K562 (cell line): ENCODE measurements at regions not wholly inside any gene's neighbourhood (a gene's known extent, or its start where the extent isn't known, plus 50 kb on each side); places are given as distances from the start of the nearest gene placed in this dataset.
"Not testable (repeated sequence)": the region's sequence is repeated elsewhere in the genome, so short reads cannot be mapped to it uniquely, and the experiment has no call there.

Experiments used
- ATAC-seq: fragments of 200-7000 bp; cut with Tn5 transposase; 3 replicates; pipeline ENCODE4 v1.9.1; 2020; ENCODE audit warnings: moderate library complexity
- BruUV-seq: library from RNA; stranded (reverse); fragments of 400-500 nt; replicated peaks from 2 replicates; lab custom pipeline; 2021; lab: Mats Ljungman, UMichigan
- CTCF ChIA-PET: fragments of 300-600 bp; formaldehyde crosslinking; extraction: SDS; loops from one replicate; lab custom pipeline; 2021; ENCODE audit warnings: low intra/inter-chr PET ratio; lab: Yijun Ruan, JAX
- POLR2A ChIA-PET: fragments of 300-600, 350-650 bp; sonication (Branson Sonifier 250); formaldehyde crosslinking; extraction: SDS; loops from one replicate; lab custom pipeline; 2021; ENCODE audit warnings: antibody characterized with exemption, inconsistent platforms; lab: Yijun Ruan, JAX
- DNase-seq, 4 experiments: peaks; one replicate each; pipeline versions ENCODE4 v3.0.0 to v3.0.0-alpha.2; 2011 to 2018; ENCODE audit warnings: low spot score in 3 of 4, mixed read lengths in 3 of 4; ENCODE audit errors: extremely low read depth in 1 of 4
- FAIRE-seq: peaks from 2 replicates; lab custom pipeline; 2011; peaks lifted over from hg19 to GRCh38; lab: Jason Lieb, UNC
- H2AFZ ChIP-seq: 2 replicates; pipeline ENCODE4 v1.6.0; 2011; ENCODE audit warnings: low read depth, low read length, control low read depth, inconsistent platforms
- H3K27ac ChIP-seq: fragments of 200-600 bp; 3 replicates; pipeline ENCODE4 v1.8.0; 2011; ENCODE audit warnings: low read depth, mild to moderate bottlenecking, control low read depth, inconsistent platforms, low read length, moderate library complexity, mixed read lengths; ENCODE audit errors: extremely low read depth
- H3K27me3 ChIP-seq, 2 experiments: fragments of 300-600 bp in 1 of 2; 2 replicates in 1 of 2; 3 replicates in 1 of 2; pipeline versions ENCODE4 v1.6.0 to v1.8.0; 2011; ENCODE audit warnings: inconsistent platforms in 2 of 2, low read length in 2 of 2, mild to moderate bottlenecking in 1 of 2, mixed read lengths in 1 of 2, moderate library complexity in 1 of 2; ENCODE audit not compliant: control insufficient read depth in 2 of 2, insufficient read depth in 2 of 2
- H3K36me3 ChIP-seq: fragments of 300-600 bp; 3 replicates; pipeline ENCODE4 v1.8.0; 2011; ENCODE audit warnings: mild to moderate bottlenecking, low read length, inconsistent platforms; ENCODE audit not compliant: control insufficient read depth, insufficient read depth
- H3K4me1 ChIP-seq, 2 experiments: fragments of 200-600 bp in 1 of 2; replicated peaks in 1 of 2; 2 replicates in 1 of 2; 3 replicates in 1 of 2; pipeline versions ENCODE4 v1.5.1 to v1.8.0; 2011; ENCODE audit warnings: inconsistent platforms in 2 of 2, low read length in 2 of 2, mild to moderate bottlenecking in 1 of 2, mixed read lengths in 1 of 2, moderate library complexity in 1 of 2; ENCODE audit not compliant: control insufficient read depth in 2 of 2, insufficient read depth in 2 of 2
- H3K4me2 ChIP-seq: 2 replicates; pipeline ENCODE4 v1.6.1; 2011; ENCODE audit warnings: low read length, control low read depth, inconsistent platforms, mixed read lengths; ENCODE audit not compliant: insufficient read depth
- H3K4me3 ChIP-seq: fragments of 200-600 bp; sonication (generic), shearing (Covaris generic); 2 replicates; pipeline ENCODE4 v1.5.1; 2016; ENCODE audit warnings: control low read depth, inconsistent platforms
- H3K79me2 ChIP-seq: fragments of 200-600 bp; 3 replicates; pipeline ENCODE4 v1.8.0; 2011; ENCODE audit warnings: low read length, inconsistent platforms; ENCODE audit not compliant: control insufficient read depth, insufficient read depth
- H3K9ac ChIP-seq, 2 experiments: 2 replicates each; pipeline versions ENCODE4 v1.6.0 to v1.6.1; 2011; ENCODE audit warnings: low read depth in 2 of 2, low read length in 2 of 2, control low read depth in 1 of 2, inconsistent platforms in 1 of 2, mild to moderate bottlenecking in 1 of 2, mixed read lengths in 1 of 2; ENCODE audit not compliant: insufficient read depth in 1 of 2
- H3K9me1 ChIP-seq: one replicate; pipeline ENCODE4 v1.6.0; 2011; ENCODE audit warnings: inconsistent platforms, mild to moderate bottlenecking, low read length, moderate library complexity; ENCODE audit not compliant: control insufficient read depth, insufficient read depth
- H3K9me3 ChIP-seq: replicated peaks from 2 replicates; pipeline ENCODE4 v1.5.1; 2011; ENCODE audit warnings: low read depth, low read length, inconsistent platforms; ENCODE audit not compliant: control insufficient read depth, insufficient read depth
- H4K20me1 ChIP-seq: replicated peaks from 2 replicates; pipeline ENCODE4 v1.6.1; 2011; ENCODE audit warnings: low read length, inconsistent platforms, mixed read lengths; ENCODE audit not compliant: control insufficient read depth, insufficient read depth
- MED1 ChIP-seq: sonication (generic); formaldehyde crosslinking; IDR thresholded peaks from 2 replicates; pipeline ENCODE4 v1.8.1; 2023; ENCODE audit warnings: missing genetic modification reagents, borderline replicate concordance
- NEUROD1 ChIP-seq: fragments of 150-350 bp; IDR thresholded peaks from 2 replicates; pipeline ENCODE4 v1.6.1; 2014; ENCODE audit warnings: borderline replicate concordance, low read length, low read depth; ENCODE audit not compliant: partially characterized antibody
- ZNF24 ChIP-seq: fragments of 450-650 bp; IDR thresholded peaks from 2 replicates; pipeline ENCODE4 v1.6.1; 2016
- ZNF707 ChIP-seq: fragments of 250-450 bp; sonication (Bioruptor Pico); conservative IDR thresholded peaks from 2 replicates; pipeline ENCODE4 v1.8.0; 2022; ENCODE audit warnings: inconsistent platforms, mild to moderate bottlenecking, moderate library complexity
- WGBS: fragments of 100-300 bp; shearing (Covaris generic); methylation state at CpG from one replicate; pipeline ENCODE4 v1.1.6; 2016; ENCODE audit warnings: low coverage, mixed read lengths; ENCODE audit not compliant: insufficient coverage; ENCODE audit errors: missing lambda C conversion rate; 5-methylcytosine and 5-hydroxymethylcytosine counted together
- in situ Hi-C: fragments of 300-500 bp; cut with MboI; formaldehyde crosslinking; loops from 4 replicates; pipeline ENCODE4 v1.15.0; 2018; ENCODE audit warnings: inconsistent platforms, mixed read lengths
- intact Hi-C: fragments of 100-400 bp; cut with micrococcal nuclease; formaldehyde crosslinking; loops from 2 replicates; pipeline ENCODE4 v1.14.2; 2022
- TF ChIP-seq, protein P1 (sequence below), 2 experiments: IDR thresholded peaks in 1 of 2; conservative IDR thresholded peaks in 1 of 2; 2 replicates each; pipeline ENCODE4 v1.6.1; 2016; ENCODE audit warnings: low read depth in 2 of 2, mild to moderate bottlenecking in 1 of 2, missing compliant biosample characterization in 1 of 2, missing genetic modification characterization in 1 of 2, moderate library complexity in 1 of 2

DNA sequence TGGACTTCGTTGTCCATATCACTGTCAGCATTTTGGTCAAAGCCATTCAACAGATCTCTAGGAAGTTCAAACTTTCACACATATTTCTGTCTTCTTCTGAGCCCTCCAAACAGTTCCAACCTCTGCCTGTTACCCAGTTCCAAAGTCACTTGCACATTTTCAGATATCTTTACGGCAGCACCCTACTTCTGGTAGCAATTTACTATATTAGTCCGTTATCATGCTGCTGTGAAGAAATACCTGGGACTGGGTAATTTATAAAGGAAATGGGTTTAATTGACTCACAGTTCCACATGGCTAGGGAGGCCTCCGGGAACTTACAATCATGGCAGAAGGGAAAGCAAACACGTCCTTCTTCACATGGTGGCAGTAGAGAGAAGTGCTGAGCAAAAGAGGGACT is 60.6 kb upstream of the HGFAC start:
- H3K9ac ChIP-seq, BruUV-seq, in situ Hi-C loops: not testable (repeated sequence)

DNA sequence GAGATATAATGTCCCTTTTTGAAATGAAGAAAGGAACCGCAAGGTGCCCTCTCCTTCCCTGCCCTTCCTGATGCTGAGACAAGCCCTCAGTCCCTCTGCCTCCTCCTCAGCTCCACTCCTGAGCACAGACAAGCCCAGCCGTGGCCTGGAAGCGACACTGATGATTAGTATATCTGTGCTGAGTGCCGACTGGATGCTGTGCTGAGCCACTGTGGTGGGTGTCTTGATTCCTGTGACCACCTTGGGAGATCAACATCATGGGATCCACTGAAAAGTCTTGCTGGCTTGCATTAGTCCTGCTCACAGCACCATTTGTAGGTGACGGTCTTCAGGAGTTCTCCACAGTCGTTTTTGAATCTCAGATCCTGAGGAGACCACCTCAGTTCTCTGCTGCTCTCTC is 59.5 kb upstream of the HGFAC start:
- WGBS = 10% methylated on average over 6 of the region's 6 CpGs
- H3K9ac ChIP-seq = no peak overlapping the region
- peaks cover 0 to 18% of the 10 kb centered on the region in 2 experiments; a peak in 2 of 5 replicates for H3K4me1 ChIP-seq
- H3K27me3 ChIP-seq = peaks cover 26 to 42% of the 10 kb centered on the region in 2 experiments
- peaks cover 4% of the 10 kb centered on the region for H3K9me3 ChIP-seq
- H3K4me3 ChIP-seq = no peak overlapping the region
- FAIRE-seq (no peak), ATAC-seq (no peak), DNase-seq (no peak)
- TF ChIP-seq MED1 (CRISPR knock-in tag) = no peak
- TF ChIP-seq ZNF24 = no peak
- no peak for TF ChIP-seq NEUROD1
- TF ChIP-seq, protein P1, sequence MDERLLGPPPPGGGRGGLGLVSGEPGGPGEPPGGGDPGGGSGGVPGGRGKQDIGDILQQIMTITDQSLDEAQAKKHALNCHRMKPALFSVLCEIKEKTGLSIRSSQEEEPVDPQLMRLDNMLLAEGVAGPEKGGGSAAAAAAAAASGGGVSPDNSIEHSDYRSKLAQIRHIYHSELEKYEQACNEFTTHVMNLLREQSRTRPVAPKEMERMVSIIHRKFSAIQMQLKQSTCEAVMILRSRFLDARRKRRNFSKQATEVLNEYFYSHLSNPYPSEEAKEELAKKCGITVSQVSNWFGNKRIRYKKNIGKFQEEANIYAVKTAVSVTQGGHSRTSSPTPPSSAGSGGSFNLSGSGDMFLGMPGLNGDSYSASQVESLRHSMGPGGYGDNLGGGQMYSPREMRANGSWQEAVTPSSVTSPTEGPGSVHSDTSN (CRISPR knock-in tag; IDR thresholded peaks at IDR 0.05; ENCODE audit: low read depth) = no peak
- TF ChIP-seq, protein P1 (tag; conservative IDR thresholded peaks at IDR 0.05; ENCODE audit: low read depth) = no peak
- ChIA-PET POLR2A (no interaction called here), CTCF (no interaction called here)
- no peaks in the 10 kb centered on the region; the same call in 1 of the 2 replicates for H4K20me1 ChIP-seq
- no peaks in the 10 kb centered on the region for H3K9me1 ChIP-seq
- BruUV-seq = no TSS peak
- no peaks in the 10 kb centered on the region for H3K36me3 ChIP-seq
- H2AFZ ChIP-seq = no peak overlapping the region
- no peak overlapping the region for H3K4me2 ChIP-seq
- in situ Hi-C loops = no loop called here
- no peak overlapping the region for H3K27ac ChIP-seq
- H3K79me2 ChIP-seq = no peaks in the 10 kb centered on the region
- intact Hi-C loops = no loop called here

More for the DNA sequence above, 60.6 kb upstream of the HGFAC start:
- CTCF ChIA-PET, POLR2A ChIA-PET, H3K9me1 ChIP-seq, H3K79me2 ChIP-seq, H3K36me3 ChIP-seq, ATAC-seq, H3K4me3 ChIP-seq, H4K20me1 ChIP-seq, DNase-seq, intact Hi-C loops, H3K27ac ChIP-seq, H3K4me2 ChIP-seq, FAIRE-seq, H3K9me3 ChIP-seq, H2AFZ ChIP-seq: not testable (repeated sequence)
- TF ChIP-seq ZNF707 (CRISPR knock-in tag) = peak; percentile 81
- 11% methylated on average over 5 of the region's 5 CpGs for WGBS
- Histone ChIP-seq H3K27me3 (peaks cover 20 to 33% of the 10 kb centered on the region in 2 experiments), H3K4me1 (peaks cover 0 to 16% of the 10 kb centered on the region in 2 experiments; a peak in 2 of 5 replicates)
